ENCODE measurements at regions not wholly inside any gene's neighbourhood (a gene's known extent, or its start where the extent isn't known, plus 50 kb on each side); places are given as distances from the start of the nearest gene placed in this dataset.

DNA sequence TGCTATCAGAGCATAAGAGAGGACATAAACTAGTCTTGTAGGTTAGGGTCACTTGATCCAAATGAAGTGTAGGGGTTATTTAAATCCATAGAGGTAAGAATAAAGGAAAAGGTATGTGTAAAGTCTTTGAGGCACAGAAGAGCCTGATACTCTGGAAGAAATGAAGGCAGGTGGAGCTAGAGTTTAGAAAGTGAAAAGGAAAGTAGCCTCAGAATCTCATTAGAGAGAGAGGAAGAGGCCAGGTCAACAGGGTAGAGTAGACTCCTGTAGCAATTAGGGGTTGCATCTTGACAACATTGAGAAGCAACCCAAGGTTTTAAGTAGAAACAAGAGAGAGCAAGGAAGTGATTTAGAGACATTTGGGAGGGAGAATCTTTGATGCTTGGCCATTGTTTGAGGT lies 235.2 kb upstream of the SOX9 start:
- Histone ChIP-seq H3K4me3 (ENCODE audit: low read length) (no peak overlapping the region), H3K36me3 (ENCODE audit: insufficient read depth, low read length) (no peaks in the 10 kb centered on the region), H3K4me1 (ENCODE audit: insufficient read depth, low read length) (no peaks in the 10 kb centered on the region), H3K27ac (ENCODE audit: low read depth, low read length) (no peak overlapping the region), H3K9me3 (ENCODE audit: low read length) (no peaks in the 10 kb centered on the region), H3K27me3 (ENCODE audit: insufficient read depth, low read length, poor library complexity, severe bottlenecking) (no peaks in the 10 kb centered on the region)
- ChIA-PET POLR2A (no interaction called here), CTCF (no interaction called here)
- H3K27me3 Mint-ChIP-seq = peaks cover 0 to 3% of the 10 kb centered on the region in 2 donors
- H3K4me1 Mint-ChIP-seq = no peaks in the 10 kb centered on the region
- no peaks in the 10 kb centered on the region for H3K36me3 Mint-ChIP-seq
- no peak overlapping the region for H3K27ac Mint-ChIP-seq
- peaks cover 0 to 10% (median 5%) of the 10 kb centered on the region in 5 donors for H3K9me3 Mint-ChIP-seq
- H3K4me3 Mint-ChIP-seq = no peak overlapping the region
- DNase-seq = no peak

DNA sequence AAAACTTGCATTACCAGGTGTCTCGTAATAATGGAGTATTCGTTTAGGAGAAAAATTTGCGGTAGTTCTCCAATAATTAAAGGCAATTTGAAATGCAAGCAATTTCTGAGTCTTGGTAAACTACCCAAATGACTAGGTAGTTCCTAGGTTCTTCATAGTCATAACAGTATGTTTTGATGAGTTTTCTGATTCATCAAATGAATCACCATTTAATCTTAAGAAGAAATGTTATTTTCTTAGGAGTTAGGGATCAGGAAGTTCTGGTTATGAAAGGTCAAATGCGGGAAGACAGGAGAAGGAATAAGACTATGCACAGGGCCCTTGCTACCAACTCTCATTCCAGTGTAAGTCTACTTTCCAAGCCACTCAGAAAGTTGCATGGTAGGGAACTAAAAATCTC lies 221.5 kb upstream of the SOX9 start:
- peaks cover 0 to 15% (median 6%) of the 10 kb centered on the region in 5 donors for H3K9me3 Mint-ChIP-seq
- no peaks in the 10 kb centered on the region for H3K4me1 ChIP-seq (ENCODE audit: insufficient read depth, low read length)

DNA sequence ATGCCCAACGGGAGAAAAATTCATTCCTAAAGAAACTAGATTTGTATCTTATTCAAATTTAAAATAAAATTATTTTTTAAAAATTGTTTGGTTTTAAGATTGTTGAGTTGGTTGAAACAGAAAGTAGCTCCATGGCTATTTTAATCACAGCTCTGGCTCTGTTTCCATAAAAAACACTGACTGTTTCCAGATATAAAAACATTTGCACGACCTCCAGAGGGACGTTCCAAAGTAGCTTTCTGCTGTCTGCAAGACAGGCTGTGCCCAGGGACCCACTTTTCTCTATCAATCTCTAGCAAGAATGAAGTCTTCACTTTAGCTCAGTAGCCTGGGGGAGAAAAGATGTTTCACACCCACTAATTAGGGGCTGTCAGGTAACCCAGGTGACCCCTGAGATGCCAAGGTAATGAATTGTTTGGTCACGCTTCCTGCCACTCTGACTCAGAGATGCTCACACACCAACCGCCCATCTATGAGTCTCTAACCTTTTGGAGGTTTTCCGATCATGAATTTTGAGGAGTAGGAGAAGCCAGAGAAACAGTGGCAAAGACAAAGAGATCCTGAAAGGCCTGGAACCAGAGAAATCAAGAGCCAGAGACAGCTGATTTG lies 220.1 kb upstream of the SOX9 start:
- POLR2A ChIA-PET = no interaction called here
- no peaks in the 10 kb centered on the region for H3K36me3 Mint-ChIP-seq

More for the DNA sequence above, 221.5 kb upstream of the SOX9 start:
- Mint-ChIP-seq H3K27ac (no peak overlapping the region), H3K27me3 (no peaks in the 10 kb centered on the region), H3K36me3 (no peaks in the 10 kb centered on the region), H3K4me3 (no peak overlapping the region), H3K4me1 (no peaks in the 10 kb centered on the region)
- no peaks in the 10 kb centered on the region for H3K9me3 ChIP-seq (ENCODE audit: low read length)
- no peak overlapping the region for H3K4me3 ChIP-seq (ENCODE audit: low read length)
- POLR2A ChIA-PET = no interaction called here
- CTCF ChIA-PET = no interaction called here
- no peak for DNase-seq
- H3K27me3 ChIP-seq (ENCODE audit: insufficient read depth, low read length, poor library complexity, severe bottlenecking) = no peaks in the 10 kb centered on the region
- H3K36me3 ChIP-seq (ENCODE audit: insufficient read depth, low read length) = no peaks in the 10 kb centered on the region
- H3K27ac ChIP-seq (ENCODE audit: low read depth, low read length) = no peak overlapping the region

DNA sequence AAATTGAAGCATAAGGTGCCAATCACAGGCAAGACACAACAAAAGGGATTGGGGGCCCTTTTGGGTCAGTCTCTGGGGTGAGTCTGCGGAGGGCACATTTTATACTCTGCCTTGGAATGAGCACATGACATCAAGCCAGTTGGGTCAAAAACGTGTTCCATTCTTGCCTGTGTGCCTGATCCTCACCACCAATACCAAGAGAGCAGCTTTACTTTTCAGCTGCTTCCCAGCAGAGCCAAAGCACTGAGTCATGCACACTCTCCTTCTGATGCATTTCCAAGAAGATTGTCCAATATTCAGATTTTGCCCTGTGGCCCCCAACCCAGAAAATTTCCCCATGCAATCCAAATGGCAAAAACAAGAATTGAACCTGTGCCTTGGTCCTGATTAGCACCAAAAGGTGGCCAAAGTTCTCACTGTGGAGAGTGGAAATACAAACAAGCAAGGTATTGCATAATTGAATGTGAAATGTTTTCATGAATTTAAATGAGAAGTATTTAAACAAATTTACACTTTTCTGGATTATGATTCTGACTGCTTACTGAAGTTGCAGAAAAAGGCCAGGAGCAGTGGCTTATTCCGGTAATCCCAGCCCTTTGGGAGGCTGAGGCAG lies 217.8 kb upstream of the SOX9 start:
- POLR2A ChIA-PET = no interaction called here

More for the DNA sequence above, 220.1 kb upstream of the SOX9 start:
- Mint-ChIP-seq H3K9me3 (peaks cover 0 to 15% (median 6%) of the 10 kb centered on the region in 5 donors), H3K4me1 (no peaks in the 10 kb centered on the region), H3K27me3 (no peaks in the 10 kb centered on the region), H3K4me3 (no peak overlapping the region), H3K27ac (no peak overlapping the region)
- no peak overlapping the region for H3K27ac ChIP-seq (ENCODE audit: low read depth, low read length)
- no peaks in the 10 kb centered on the region for H3K4me1 ChIP-seq (ENCODE audit: insufficient read depth, low read length)
- CTCF ChIA-PET = no interaction called here
- H3K27me3 ChIP-seq (ENCODE audit: insufficient read depth, low read length, poor library complexity, severe bottlenecking) = no peaks in the 10 kb centered on the region
- no peaks in the 10 kb centered on the region for H3K36me3 ChIP-seq (ENCODE audit: insufficient read depth, low read length)
- no peak for DNase-seq
- no peaks in the 10 kb centered on the region for H3K9me3 ChIP-seq (ENCODE audit: low read length)
- no peak overlapping the region for H3K4me3 ChIP-seq (ENCODE audit: low read length)

DNA sequence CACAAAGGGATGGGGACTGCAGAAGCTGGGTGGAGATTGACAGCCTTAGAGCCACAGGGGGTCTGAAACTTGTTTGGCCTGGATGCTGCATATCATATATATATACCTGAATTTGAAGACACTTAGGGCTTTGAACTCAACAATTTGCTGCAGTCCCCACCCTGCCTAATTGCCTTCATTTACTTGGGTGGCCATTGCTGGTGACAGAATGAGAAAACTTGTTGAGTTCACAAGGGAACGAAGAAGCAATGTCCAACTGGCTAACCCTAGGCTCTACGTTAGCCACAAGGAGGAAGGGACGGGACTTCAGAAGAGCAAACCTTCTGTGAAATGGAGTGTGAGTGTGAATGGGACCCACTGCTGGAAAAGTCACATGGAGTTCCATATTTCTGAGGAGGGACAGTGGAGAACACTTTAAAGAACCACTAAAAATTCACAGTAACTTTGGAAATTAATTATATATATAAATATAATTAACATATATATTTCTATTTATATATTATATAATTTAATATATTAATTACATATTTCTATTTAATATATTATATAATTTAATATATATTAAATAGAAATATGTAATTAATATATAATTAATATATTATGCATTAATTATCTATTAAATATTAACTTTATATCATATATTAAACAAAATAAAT lies 215.3 kb upstream of the SOX9 start:
- Mint-ChIP-seq H3K27me3 (no peaks in the 10 kb centered on the region), H3K4me1 (no peaks in the 10 kb centered on the region), H3K4me3 (no peak overlapping the region), H3K9me3 (peaks cover 2 to 8% (median 3%) of the 10 kb centered on the region in 5 donors), H3K27ac (no peak overlapping the region), H3K36me3 (no peaks in the 10 kb centered on the region)
- no peaks in the 10 kb centered on the region for H3K36me3 ChIP-seq (ENCODE audit: insufficient read depth, low read length)
- no peak for DNase-seq
- no peak overlapping the region for H3K4me3 ChIP-seq (ENCODE audit: low read length)
- H3K27ac ChIP-seq (ENCODE audit: low read depth, low read length) = no peak overlapping the region
- no peaks in the 10 kb centered on the region for H3K4me1 ChIP-seq (ENCODE audit: insufficient read depth, low read length)
- no peaks in the 10 kb centered on the region for H3K9me3 ChIP-seq (ENCODE audit: low read length)
- H3K27me3 ChIP-seq (ENCODE audit: insufficient read depth, low read length, poor library complexity, severe bottlenecking) = no peaks in the 10 kb centered on the region
- POLR2A ChIA-PET = no interaction called here
- CTCF ChIA-PET = no interaction called here

More for the DNA sequence above, 217.8 kb upstream of the SOX9 start:
- H3K4me1 ChIP-seq (ENCODE audit: insufficient read depth, low read length) = no peaks in the 10 kb centered on the region
- Mint-ChIP-seq H3K9me3 (peaks cover 0 to 11% (median 3%) of the 10 kb centered on the region in 5 donors), H3K4me1 (no peaks in the 10 kb centered on the region), H3K27ac (no peak overlapping the region), H3K36me3 (no peaks in the 10 kb centered on the region), H3K4me3 (no peak overlapping the region), H3K27me3 (no peaks in the 10 kb centered on the region)
- H3K4me3 ChIP-seq (ENCODE audit: low read length) = no peak overlapping the region
- no peaks in the 10 kb centered on the region for H3K9me3 ChIP-seq (ENCODE audit: low read length)
- no peaks in the 10 kb centered on the region for H3K36me3 ChIP-seq (ENCODE audit: insufficient read depth, low read length)
- no peak for DNase-seq
- no peaks in the 10 kb centered on the region for H3K27me3 ChIP-seq (ENCODE audit: insufficient read depth, low read length, poor library complexity, severe bottlenecking)
- CTCF ChIA-PET = no interaction called here
- H3K27ac ChIP-seq (ENCODE audit: low read depth, low read length) = no peak overlapping the region

DNA sequence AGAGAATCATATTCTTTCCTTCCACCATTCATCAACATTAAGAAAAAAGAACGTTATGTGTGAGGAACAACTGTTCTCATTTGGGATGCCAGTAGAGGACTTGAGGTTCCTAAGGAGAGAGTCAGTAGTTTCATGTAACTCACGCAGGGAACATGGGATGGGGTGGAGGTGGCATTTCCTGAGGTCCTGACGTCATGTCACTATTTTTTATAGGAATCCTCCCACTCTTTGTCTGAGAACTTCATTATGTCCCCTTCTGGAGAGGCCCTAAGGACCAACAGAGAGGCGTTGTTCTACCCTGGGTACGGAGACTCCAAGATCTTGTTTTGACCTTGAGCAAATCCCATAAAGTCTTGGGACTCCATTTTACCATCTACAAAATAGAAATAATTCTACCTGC lies 211.7 kb upstream of the SOX9 start:
- DNase-seq = no peak
- Histone ChIP-seq H3K27ac (ENCODE audit: low read depth, low read length) (no peak overlapping the region), H3K27me3 (ENCODE audit: insufficient read depth, low read length, poor library complexity, severe bottlenecking) (no peaks in the 10 kb centered on the region), H3K9me3 (ENCODE audit: low read length) (no peaks in the 10 kb centered on the region), H3K36me3 (ENCODE audit: insufficient read depth, low read length) (no peaks in the 10 kb centered on the region), H3K4me3 (ENCODE audit: low read length) (no peak overlapping the region), H3K4me1 (ENCODE audit: insufficient read depth, low read length) (no peaks in the 10 kb centered on the region)
- Mint-ChIP-seq H3K4me3 (no peak overlapping the region), H3K27me3 (no peaks in the 10 kb centered on the region), H3K9me3 (peaks cover 0 to 15% (median 4%) of the 10 kb centered on the region in 5 donors), H3K36me3 (no peaks in the 10 kb centered on the region), H3K27ac (no peak overlapping the region), H3K4me1 (no peaks in the 10 kb centered on the region)
- CTCF ChIA-PET = no interaction called here
- POLR2A ChIA-PET = no interaction called here

DNA sequence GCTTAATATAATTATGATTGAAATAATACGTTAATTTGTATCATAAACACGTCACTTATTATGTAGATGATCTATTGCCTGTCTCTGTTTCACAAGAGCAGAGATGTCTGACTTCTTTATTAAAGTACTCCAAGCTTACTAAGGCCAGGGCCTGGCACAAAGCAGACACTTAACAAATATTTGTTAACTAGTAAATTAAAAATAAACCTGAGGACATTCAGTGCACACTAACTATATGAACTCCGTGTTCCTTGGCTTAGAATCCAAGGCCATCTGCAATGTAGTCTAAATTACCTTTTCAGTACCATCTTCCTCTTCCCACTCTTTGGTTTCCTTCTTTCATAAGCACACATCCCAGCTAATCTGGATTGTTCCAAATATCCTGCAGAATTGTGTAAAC lies 210.8 kb upstream of the SOX9 start:
- Mint-ChIP-seq H3K4me1 (no peaks in the 10 kb centered on the region), H3K27me3 (no peaks in the 10 kb centered on the region), H3K36me3 (no peaks in the 10 kb centered on the region), H3K9me3 (peaks cover 0 to 15% (median 4%) of the 10 kb centered on the region in 5 donors), H3K4me3 (no peak overlapping the region), H3K27ac (no peak overlapping the region)
- Histone ChIP-seq H3K36me3 (ENCODE audit: insufficient read depth, low read length) (no peaks in the 10 kb centered on the region), H3K4me1 (ENCODE audit: insufficient read depth, low read length) (no peaks in the 10 kb centered on the region), H3K27ac (ENCODE audit: low read depth, low read length) (no peak overlapping the region), H3K4me3 (ENCODE audit: low read length) (no peak overlapping the region), H3K9me3 (ENCODE audit: low read length) (no peaks in the 10 kb centered on the region), H3K27me3 (ENCODE audit: insufficient read depth, low read length, poor library complexity, severe bottlenecking) (no peaks in the 10 kb centered on the region)
- no peak for DNase-seq
- ChIA-PET CTCF (no interaction called here), POLR2A (no interaction called here)

DNA sequence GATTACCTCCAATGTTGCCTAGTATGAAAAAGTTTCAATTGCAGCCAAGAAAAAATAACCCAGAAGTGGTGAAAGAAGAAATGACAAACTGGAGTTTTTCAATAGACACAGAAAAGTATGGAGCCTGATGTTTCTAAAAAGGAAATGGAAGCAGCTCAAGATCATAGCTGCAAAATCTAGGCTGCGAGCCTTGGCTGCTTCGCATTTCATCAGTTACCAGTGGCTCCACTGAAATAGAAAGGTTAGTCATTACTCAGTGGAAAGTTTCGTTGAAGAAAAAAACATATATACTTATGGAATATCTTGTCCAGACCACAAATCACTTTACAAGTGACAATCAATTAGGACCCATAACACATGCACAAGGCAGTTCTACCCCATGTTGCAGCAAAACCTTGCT lies 206.8 kb upstream of the SOX9 start:
- Histone ChIP-seq H3K4me3 (ENCODE audit: low read length) (no peak overlapping the region), H3K36me3 (ENCODE audit: insufficient read depth, low read length) (no peaks in the 10 kb centered on the region), H3K27me3 (ENCODE audit: insufficient read depth, low read length, poor library complexity, severe bottlenecking) (no peaks in the 10 kb centered on the region), H3K9me3 (ENCODE audit: low read length) (no peaks in the 10 kb centered on the region), H3K4me1 (ENCODE audit: insufficient read depth, low read length) (no peaks in the 10 kb centered on the region), H3K27ac (ENCODE audit: low read depth, low read length) (no peak overlapping the region)
- H3K27ac Mint-ChIP-seq = no peak overlapping the region
- no peak overlapping the region for H3K4me3 Mint-ChIP-seq
- no peaks in the 10 kb centered on the region for H3K36me3 Mint-ChIP-seq
- DNase-seq = no peak
- H3K4me1 Mint-ChIP-seq = no peaks in the 10 kb centered on the region
- H3K9me3 Mint-ChIP-seq = peaks cover 2 to 15% (median 5%) of the 10 kb centered on the region in 5 donors
- ChIA-PET POLR2A (no interaction called here), CTCF (no interaction called here)
- H3K27me3 Mint-ChIP-seq = no peaks in the 10 kb centered on the region

Measured in CD8-positive, alpha-beta memory T cell (primary cell).